HCT116 (cell line): ENCODE measurements at regions not wholly inside any gene's neighbourhood (a gene's known extent, or its start where the extent isn't known, plus 50 kb on each side); places are given as distances from the start of the nearest gene placed in this dataset.

Experiments
- POLR2AphosphoS5 ChIP-seq: IDR thresholded peaks from 2 replicates; pipeline ENCODE4 v1.6.1; 2011; ENCODE audit warnings: mild to moderate bottlenecking, low read depth, low read length, moderate library complexity
- SIN3A ChIP-seq: IDR thresholded peaks from 2 replicates; pipeline ENCODE4 v1.6.1; 2012; ENCODE audit warnings: low read depth
- TCF7L2 ChIP-seq: IDR thresholded peaks from 2 replicates; pipeline ENCODE4 v1.7.0; 2011; ENCODE audit warnings: borderline replicate concordance, inconsistent platforms; ENCODE audit not compliant: insufficient read depth, insufficient read length; ENCODE audit errors: extremely low read depth
- TF ChIP-seq, protein P1 (sequence below): IDR thresholded peaks from 2 replicates; pipeline ENCODE4 v1.6.1; 2011; ENCODE audit warnings: mild to moderate bottlenecking, low read length, moderate library complexity; ENCODE audit not compliant: insufficient replicate concordance; ENCODE audit errors: extremely low read depth
- TF ChIP-seq, protein P2 (sequence below), 3 experiments: fragments of 200-600 bp in 1 of 3; sonication (generic) in 1 of 3; IDR thresholded peaks in 2 of 3; conservative IDR thresholded peaks in 1 of 3; 2 replicates each; pipeline ENCODE4 v1.5.1; 2012 to 2017; ENCODE audit warnings: low read depth in 2 of 3, low read length in 2 of 3, antibody characterized with exemption in 1 of 3, borderline replicate concordance in 1 of 3, control low read depth in 1 of 3, mild to moderate bottlenecking in 1 of 3, mixed read lengths in 1 of 3, mixed run types in 1 of 3, moderate library complexity in 1 of 3; ENCODE audit not compliant: insufficient read depth in 1 of 3

DNA sequence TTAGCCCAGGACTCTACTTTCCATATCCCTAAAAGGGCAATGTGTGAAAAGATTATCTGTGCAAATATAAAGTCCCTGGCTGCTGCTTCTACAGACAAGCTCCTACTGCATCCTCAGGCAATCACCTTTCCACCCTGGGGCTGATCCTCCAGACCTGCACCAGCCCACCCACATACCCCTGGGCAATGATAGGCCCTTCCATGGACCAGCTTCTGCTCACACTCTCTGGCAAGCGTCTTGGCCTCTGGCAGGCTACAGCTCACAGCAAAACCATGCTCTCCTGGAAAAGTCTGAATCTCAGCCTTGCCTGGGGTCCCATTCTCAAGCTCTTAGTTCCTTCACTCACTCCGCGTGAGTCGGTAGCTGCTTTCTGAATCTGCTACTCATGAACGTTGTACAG lies 69.5 kb downstream of the IGLL5 start:
- no peak for TF ChIP-seq POLR2AphosphoS5
- TF ChIP-seq, protein P1, sequence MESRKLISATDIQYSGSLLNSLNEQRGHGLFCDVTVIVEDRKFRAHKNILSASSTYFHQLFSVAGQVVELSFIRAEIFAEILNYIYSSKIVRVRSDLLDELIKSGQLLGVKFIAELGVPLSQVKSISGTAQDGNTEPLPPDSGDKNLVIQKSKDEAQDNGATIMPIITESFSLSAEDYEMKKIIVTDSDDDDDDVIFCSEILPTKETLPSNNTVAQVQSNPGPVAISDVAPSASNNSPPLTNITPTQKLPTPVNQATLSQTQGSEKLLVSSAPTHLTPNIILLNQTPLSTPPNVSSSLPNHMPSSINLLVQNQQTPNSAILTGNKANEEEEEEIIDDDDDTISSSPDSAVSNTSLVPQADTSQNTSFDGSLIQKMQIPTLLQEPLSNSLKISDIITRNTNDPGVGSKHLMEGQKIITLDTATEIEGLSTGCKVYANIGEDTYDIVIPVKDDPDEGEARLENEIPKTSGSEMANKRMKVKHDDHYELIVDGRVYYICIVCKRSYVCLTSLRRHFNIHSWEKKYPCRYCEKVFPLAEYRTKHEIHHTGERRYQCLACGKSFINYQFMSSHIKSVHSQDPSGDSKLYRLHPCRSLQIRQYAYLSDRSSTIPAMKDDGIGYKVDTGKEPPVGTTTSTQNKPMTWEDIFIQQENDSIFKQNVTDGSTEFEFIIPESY: no peak
- TF ChIP-seq TCF7L2: no peak
- TF ChIP-seq, protein P2, sequence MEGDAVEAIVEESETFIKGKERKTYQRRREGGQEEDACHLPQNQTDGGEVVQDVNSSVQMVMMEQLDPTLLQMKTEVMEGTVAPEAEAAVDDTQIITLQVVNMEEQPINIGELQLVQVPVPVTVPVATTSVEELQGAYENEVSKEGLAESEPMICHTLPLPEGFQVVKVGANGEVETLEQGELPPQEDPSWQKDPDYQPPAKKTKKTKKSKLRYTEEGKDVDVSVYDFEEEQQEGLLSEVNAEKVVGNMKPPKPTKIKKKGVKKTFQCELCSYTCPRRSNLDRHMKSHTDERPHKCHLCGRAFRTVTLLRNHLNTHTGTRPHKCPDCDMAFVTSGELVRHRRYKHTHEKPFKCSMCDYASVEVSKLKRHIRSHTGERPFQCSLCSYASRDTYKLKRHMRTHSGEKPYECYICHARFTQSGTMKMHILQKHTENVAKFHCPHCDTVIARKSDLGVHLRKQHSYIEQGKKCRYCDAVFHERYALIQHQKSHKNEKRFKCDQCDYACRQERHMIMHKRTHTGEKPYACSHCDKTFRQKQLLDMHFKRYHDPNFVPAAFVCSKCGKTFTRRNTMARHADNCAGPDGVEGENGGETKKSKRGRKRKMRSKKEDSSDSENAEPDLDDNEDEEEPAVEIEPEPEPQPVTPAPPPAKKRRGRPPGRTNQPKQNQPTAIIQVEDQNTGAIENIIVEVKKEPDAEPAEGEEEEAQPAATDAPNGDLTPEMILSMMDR (IDR thresholded peaks at IDR 0.05 in 2 of 3, conservative IDR thresholded peaks at IDR 0.05 in 1 of 3; ENCODE audit: borderline replicate concordance in 1 of 3, insufficient read depth in 1 of 3, low read depth in 2 of 3, low read length in 2 of 3): no peak
- no peak for TF ChIP-seq SIN3A
